Stimulated activated CD4-positive, alpha-beta T cell treated with anti-CD3 and anti-CD28 coated beads, TNF-alpha, amount 100 ng/mL, for 1 hour (primary cell): ENCODE measurements at regions not wholly inside any gene's neighbourhood (a gene's known extent, or its start where the extent isn't known, plus 50 kb on each side); places are given as distances from the start of the nearest gene placed in this dataset.

ENCODE experiments used
- DNase-seq, 3 donors: peaks; one replicate each; pipeline ENCODE4 v3.0.0-alpha.2; 2020; ENCODE audit warnings: low read depth in 3 of 3, low spot score in 1 of 3

GRCh38 chr10:42999385-43000020 lies 77.4 kb upstream of the RET start:
- DNase-seq, result no peak

DNA sequence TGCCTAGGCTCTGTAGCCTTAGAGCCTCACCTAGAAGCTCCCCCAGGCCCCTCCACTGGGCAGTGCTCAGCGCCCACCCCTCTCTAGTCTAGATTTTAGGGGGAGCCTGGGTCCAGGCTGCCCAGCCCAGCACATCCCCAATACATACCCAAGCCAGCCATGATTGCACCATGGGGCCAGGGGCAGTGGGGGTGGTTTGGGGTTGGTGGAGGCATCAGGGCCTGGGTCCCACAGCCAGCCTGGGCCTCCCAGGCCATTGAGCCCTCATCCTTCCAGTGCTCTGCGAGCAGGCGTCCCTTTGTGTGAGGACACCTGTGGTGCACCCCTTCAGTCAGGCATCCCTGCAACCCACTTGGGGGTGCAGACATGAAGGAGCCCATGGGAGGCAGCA lies 76.9 kb upstream of the RET start:
- DNase-seq, result no peak

DNA sequence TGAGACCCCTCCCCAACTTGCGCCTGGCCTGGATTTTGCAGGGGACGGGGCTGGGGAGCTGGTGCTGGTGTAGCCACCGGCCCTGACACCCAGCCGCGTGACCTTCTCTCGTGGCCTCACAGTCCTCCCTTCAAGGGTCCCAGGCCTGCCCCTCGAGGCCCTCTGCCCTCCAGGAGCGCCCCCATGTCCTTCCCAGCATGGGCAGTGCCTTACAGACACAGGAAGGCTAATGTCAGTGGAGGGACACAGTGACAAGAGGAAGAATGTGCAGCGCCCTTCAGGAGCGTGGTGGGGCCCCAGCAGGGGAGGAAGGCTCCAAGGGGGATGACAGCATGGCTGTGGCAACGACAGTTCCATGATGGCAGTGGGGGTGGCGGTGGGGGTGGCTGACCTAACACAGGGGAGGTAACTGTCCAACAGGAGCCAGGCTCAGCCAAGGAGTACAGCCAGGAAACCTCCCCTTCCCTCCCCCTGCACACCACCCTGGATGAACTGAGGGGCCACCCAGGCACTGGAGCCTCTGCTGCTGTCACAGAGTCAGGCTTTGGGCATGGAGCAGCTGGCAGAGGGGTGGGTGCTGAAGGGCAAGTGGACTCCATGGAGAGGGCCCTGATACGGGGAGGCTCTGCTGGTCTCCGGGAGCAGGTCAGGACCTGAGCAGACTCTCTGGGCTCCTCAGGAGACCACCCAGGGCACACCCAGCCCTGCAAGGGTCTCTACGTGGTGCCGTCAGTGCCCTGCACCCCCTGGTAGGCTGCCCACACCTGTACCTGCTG lies 76.0 kb upstream of the RET start:
- no peak for DNase-seq

DNA sequence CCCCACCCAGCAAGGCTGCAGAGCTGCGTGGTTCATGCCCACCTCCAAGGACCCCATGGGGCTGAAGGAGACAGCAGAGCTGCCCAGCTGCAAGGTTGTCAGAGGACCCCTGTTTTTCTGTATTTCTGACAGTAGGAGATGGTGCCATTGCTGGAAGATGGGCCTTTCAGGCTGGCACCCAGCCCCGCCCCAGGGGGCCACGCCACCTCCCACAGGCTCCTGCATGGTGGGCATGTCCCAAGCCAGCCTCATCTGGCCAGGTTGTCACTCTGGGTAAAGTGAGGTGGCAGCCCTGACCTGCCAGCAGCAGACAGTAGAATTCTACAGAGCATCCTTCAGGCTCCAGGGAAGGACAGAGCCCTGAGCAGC lies 75.5 kb upstream of the RET start:
- DNase-seq, result no peak

DNA sequence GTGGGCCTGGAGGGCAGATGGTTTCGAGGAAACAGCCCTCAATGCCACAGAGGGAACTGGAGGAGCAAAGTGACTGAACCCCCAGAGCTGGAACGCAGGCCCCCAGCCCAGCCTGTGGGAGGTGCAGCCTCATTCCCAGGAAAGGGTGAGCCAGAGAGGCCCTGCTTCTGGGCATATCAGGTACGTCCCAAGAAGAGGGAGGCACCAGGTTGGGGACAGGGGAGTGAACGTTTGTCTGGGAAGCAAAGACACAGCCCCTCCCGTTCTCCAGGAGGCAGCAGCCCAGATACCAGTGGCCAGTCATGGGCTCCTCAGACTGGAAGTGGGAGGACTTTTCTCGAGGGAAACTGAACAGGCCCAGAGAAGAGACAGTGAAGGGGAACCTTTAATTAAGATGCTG lies 74.3 kb upstream of the RET start:
- no peak for DNase-seq

DNA sequence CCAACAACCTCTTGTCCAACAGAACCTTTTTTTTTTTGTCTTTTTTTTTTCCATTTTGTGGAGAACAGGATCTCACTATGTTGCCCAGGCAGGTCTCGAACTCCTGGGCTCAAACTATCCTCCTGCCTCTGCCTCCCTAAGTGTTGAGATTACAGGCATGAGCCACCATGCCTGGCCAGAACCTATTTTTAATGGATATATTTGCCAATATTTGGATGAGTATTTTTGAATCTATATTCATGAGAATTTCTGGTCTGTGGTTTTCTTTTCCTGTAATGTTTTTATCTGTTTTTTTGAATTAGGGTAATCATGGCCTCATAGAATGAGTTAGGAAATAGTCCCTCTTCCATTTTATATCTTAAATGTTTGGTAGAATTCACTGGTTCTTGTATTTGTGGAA lies 70.4 kb upstream of the RET start:
- DNase-seq, result no peak

- no peak for DNase-seq
Observed at GRCh38 chr10:43012578-43012977, 64.3 kb upstream of the RET start.

GRCh38 chr10:43013065-43013464 lies 63.8 kb upstream of the RET start:
- no peak for DNase-seq

- DNase-seq, result no peak
Observed at GRCh38 chr10:43024524-43024923, 52.3 kb upstream of the RET start.

GRCh38 chr10:43024942-43025700 lies 51.7 kb upstream of the RET start:
- no peak for DNase-seq

GRCh38 chr10:43026039-43026973 lies 50.6 kb upstream of the RET start:
- DNase-seq, result no peak
